Bronchial epithelial cell (primary cell): ENCODE measurements at regions not wholly inside any gene's neighbourhood (a gene's known extent, or its start where the extent isn't known, plus 50 kb on each side); places are given as distances from the start of the nearest gene placed in this dataset.

ENCODE experiments used
- DNase-seq: peaks from one replicate; pipeline ENCODE4 v3.0.0-alpha.2; 2010; ENCODE audit warnings: low read depth
- FAIRE-seq: peaks from 2 replicates; lab custom pipeline; 2011; peaks lifted over from hg19 to GRCh38; lab: Jason Lieb, UNC
- H3K27me3 ChIP-seq: 2 replicates; pipeline ENCODE4 v1.5.1; 2011; ENCODE audit warnings: low read length; ENCODE audit not compliant: control insufficient read depth, insufficient read depth
- H3K36me3 ChIP-seq: 2 replicates; pipeline ENCODE4 v1.5.1; 2011; ENCODE audit warnings: low read length; ENCODE audit not compliant: control insufficient read depth, insufficient read depth
- H3K4me3 ChIP-seq: 2 replicates; pipeline ENCODE4 v1.5.1; 2011; ENCODE audit warnings: mild to moderate bottlenecking, low read depth, low read length, control low read depth
- TF ChIP-seq, protein P1 (sequence below): IDR thresholded peaks from 2 replicates; pipeline ENCODE4 v1.5.1; 2011; ENCODE audit warnings: mild to moderate bottlenecking, moderate library complexity, low read length, control low read depth, inconsistent platforms; ENCODE audit not compliant: insufficient read depth, severe bottlenecking

DNA sequence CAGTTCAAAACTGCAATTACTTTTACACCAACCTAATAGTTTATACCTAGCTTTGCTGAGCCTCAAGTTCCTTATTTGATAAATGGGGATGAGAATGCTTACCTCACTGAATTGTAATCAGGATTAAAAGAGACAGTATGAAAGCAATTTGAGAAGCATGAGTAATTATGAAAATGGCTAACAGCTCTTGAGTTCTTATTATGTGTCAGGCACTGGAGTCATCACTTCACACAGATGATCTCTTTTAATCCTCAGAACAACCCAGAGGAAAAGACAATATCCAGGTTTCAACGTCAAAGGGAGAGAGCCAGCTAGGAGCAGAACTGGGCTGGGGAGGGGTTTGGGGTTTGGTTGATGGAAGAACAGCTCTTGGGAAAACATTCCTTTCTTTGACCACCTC is 221.0 kb upstream of the NWD2 start:
- Histone ChIP-seq H3K4me3 (no peak overlapping the region), H3K27me3 (no peaks in the 10 kb centered on the region), H3K36me3 (no peaks in the 10 kb centered on the region)
- FAIRE-seq (no peak), DNase-seq (no peak)
- TF ChIP-seq, protein P1, sequence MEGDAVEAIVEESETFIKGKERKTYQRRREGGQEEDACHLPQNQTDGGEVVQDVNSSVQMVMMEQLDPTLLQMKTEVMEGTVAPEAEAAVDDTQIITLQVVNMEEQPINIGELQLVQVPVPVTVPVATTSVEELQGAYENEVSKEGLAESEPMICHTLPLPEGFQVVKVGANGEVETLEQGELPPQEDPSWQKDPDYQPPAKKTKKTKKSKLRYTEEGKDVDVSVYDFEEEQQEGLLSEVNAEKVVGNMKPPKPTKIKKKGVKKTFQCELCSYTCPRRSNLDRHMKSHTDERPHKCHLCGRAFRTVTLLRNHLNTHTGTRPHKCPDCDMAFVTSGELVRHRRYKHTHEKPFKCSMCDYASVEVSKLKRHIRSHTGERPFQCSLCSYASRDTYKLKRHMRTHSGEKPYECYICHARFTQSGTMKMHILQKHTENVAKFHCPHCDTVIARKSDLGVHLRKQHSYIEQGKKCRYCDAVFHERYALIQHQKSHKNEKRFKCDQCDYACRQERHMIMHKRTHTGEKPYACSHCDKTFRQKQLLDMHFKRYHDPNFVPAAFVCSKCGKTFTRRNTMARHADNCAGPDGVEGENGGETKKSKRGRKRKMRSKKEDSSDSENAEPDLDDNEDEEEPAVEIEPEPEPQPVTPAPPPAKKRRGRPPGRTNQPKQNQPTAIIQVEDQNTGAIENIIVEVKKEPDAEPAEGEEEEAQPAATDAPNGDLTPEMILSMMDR, result no peak

DNA sequence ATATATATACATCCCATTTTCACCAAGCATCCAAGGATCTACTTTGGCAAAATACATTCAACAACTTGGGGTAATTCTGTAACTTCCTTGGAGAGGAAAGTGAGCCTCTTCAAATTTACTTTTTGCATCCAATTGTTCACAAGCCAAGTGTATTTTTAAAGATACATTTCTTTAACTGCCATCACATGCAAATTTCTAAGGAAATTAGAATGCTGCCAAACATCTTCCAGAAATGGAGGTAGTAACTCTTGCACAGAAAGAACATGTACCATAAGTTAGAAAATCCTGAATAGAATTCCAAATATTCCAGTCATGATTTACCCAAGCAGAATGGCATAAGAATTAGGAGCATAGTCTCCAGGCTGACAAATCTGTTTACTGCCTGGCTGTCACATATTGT is 220.5 kb upstream of the NWD2 start:
- TF ChIP-seq, protein P1, result no peak
- H3K36me3 ChIP-seq, result no peaks in the 10 kb centered on the region
- no peak overlapping the region for H3K4me3 ChIP-seq
- H3K27me3 ChIP-seq, result no peaks in the 10 kb centered on the region
- DNase-seq (no peak), FAIRE-seq (no peak)

DNA sequence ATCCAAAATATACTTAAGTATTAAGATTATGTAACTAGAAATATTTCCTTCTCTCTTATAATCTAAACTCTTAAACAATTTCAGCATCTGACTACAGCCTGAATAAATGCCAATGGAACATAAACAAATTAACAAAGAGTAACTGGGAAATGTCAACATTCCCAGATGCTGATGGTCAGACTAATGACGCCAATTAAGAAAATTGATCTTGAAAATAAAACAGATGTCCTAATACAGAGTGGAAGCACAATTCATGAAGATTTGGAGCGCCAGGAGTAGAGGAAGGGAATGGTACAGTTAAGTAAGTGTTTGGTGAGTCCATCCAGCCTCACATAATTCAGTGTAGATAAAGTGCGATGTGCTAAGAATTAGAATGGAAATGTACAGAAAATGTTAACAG is 203.7 kb upstream of the NWD2 start:
- Histone ChIP-seq H3K36me3 (no peaks in the 10 kb centered on the region), H3K27me3 (no peaks in the 10 kb centered on the region), H3K4me3 (no peak overlapping the region)
- TF ChIP-seq, protein P1, result no peak
- FAIRE-seq, result no peak
- DNase-seq, result no peak

DNA sequence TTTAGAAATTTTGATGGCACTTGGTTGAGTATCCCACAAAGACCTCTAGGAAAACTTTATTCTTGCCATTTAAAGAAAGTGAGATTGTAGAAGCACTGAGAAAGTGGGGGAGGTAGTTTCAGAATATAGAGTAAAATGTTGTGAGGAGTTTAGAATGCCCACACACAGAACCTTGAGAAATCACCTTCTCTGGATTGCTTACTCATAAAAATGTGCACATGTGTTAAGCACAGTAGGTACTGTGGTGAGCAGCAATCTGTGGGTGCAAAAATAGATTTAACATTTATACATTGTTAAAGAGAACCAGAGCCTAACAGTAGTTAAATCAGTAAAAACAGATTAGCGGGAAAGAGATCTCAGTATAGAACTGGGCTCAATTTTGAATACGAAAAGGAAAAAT is 201.2 kb upstream of the NWD2 start:
- H3K36me3 ChIP-seq, result no peaks in the 10 kb centered on the region

DNA sequence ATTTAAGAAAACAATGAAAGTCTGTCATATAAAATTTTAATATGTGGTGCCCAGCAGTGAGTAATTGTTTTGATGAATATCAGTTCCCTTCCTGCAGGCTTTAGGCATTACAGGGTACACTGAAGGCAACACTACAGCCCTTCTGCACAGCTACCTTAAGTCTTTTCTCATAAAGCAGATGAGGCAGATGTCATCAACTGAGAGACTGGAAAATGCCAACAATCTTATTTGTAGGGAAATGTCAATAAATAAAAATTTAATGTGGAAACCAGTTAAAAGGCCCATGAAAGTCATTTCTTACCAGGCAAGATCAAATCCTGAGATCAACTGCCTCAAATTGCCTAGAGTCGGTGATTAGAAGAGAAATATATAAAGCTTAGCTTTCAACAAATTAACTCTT is 193.4 kb upstream of the NWD2 start:
- Histone ChIP-seq H3K36me3 (no peaks in the 10 kb centered on the region), H3K27me3 (no peaks in the 10 kb centered on the region), H3K4me3 (no peak overlapping the region)
- FAIRE-seq (no peak), DNase-seq (no peak)
- TF ChIP-seq, protein P1, result no peak

More for the DNA sequence above, 201.2 kb upstream of the NWD2 start:
- H3K4me3 ChIP-seq, result no peak overlapping the region
- DNase-seq (no peak), FAIRE-seq (no peak)
- no peaks in the 10 kb centered on the region for H3K27me3 ChIP-seq
- TF ChIP-seq, protein P1, result no peak

DNA sequence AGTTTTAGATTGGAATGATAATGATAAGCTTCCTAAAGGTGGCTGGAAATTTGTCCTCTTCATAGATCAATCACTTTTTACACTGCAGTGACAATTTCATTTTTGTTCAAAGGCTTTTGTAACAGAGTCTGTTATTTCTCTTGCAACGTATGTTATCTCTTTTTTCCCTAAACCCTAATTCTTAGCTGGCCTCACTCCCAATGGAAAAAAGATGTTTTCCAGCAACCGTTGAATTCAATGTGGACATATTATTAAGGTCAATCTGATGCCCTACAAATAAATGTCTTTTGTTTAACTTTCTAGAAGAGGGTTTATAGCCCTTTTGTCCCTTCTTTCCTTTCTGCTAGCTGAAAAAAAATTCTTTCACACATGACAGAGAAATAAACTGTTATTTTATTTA is 192.7 kb upstream of the NWD2 start:
- FAIRE-seq (no peak), DNase-seq (no peak)
- no peak overlapping the region for H3K4me3 ChIP-seq
- TF ChIP-seq, protein P1, result no peak
- H3K36me3 ChIP-seq, result no peaks in the 10 kb centered on the region
- no peaks in the 10 kb centered on the region for H3K27me3 ChIP-seq
